HepG2 (cell line): ENCODE measurements at regions not wholly inside any gene's neighbourhood (a gene's known extent, or its start where the extent isn't known, plus 50 kb on each side); places are given as distances from the start of the nearest gene placed in this dataset.

Source experiments
- CTCF ChIP-seq: sonication (generic); formaldehyde crosslinking; IDR thresholded peaks from 2 replicates; pipeline ENCODE4 v1.5.0; 2020; ENCODE audit warnings: mild to moderate bottlenecking, missing genetic modification reagents, moderate library complexity
- NR2F6 ChIP-seq, 2 experiments: IDR thresholded peaks; 2 replicates each; pipeline ENCODE4 v1.6.1; 2016; ENCODE audit warnings: antibody characterized with exemption in 1 of 2, mild to moderate bottlenecking in 1 of 2
- POLR2AphosphoS5 ChIP-seq: IDR thresholded peaks from 2 replicates; pipeline ENCODE4 v1.6.1; 2012; ENCODE audit warnings: low read depth, low read length
- TFAP4 ChIP-seq: sonication (generic); IDR thresholded peaks from 2 replicates; pipeline ENCODE4 v1.6.1; 2016; ENCODE audit warnings: low read depth, borderline replicate concordance
- YY1 ChIP-seq: IDR thresholded peaks from 2 replicates; pipeline ENCODE4 v1.6.1; 2011; ENCODE audit warnings: low read length, low read depth, moderate library complexity, mild to moderate bottlenecking; ENCODE audit not compliant: insufficient read depth, insufficient replicate concordance
- TF ChIP-seq, protein P1 (sequence below): sonication (generic); formaldehyde crosslinking; IDR thresholded peaks from 2 replicates; pipeline ENCODE4 v1.4.0; 2020; ENCODE audit warnings: mild to moderate bottlenecking, missing genetic modification reagents

- TF ChIP-seq, protein P1, sequence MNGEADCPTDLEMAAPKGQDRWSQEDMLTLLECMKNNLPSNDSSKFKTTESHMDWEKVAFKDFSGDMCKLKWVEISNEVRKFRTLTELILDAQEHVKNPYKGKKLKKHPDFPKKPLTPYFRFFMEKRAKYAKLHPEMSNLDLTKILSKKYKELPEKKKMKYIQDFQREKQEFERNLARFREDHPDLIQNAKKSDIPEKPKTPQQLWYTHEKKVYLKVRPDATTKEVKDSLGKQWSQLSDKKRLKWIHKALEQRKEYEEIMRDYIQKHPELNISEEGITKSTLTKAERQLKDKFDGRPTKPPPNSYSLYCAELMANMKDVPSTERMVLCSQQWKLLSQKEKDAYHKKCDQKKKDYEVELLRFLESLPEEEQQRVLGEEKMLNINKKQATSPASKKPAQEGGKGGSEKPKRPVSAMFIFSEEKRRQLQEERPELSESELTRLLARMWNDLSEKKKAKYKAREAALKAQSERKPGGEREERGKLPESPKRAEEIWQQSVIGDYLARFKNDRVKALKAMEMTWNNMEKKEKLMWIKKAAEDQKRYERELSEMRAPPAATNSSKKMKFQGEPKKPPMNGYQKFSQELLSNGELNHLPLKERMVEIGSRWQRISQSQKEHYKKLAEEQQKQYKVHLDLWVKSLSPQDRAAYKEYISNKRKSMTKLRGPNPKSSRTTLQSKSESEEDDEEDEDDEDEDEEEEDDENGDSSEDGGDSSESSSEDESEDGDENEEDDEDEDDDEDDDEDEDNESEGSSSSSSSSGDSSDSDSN, result no peak
- TF ChIP-seq YY1 (no peak), NR2F6 (IDR thresholded peaks at IDR 0.05) (no peak), NR2F6 (CRISPR knock-in tag; IDR thresholded peaks at IDR 0.05) (no peak), POLR2AphosphoS5 (no peak), CTCF (CRISPR knock-in tag) (no peak), TFAP4 (no peak)
These were observed 214.6 kb downstream of the GABRG2 start for GRCh38 chr5:162282191-162282590.
